C4-2B (cell line): ENCODE measurements at regions not wholly inside any gene's neighbourhood (a gene's known extent, or its start where the extent isn't known, plus 50 kb on each side); places are given as distances from the start of the nearest gene placed in this dataset.

Experiments
- CTCF ChIP-seq: fragments of 450-650 bp; conservative IDR thresholded peaks from 2 replicates; pipeline ENCODE4 v1.5.1; 2017; ENCODE audit warnings: mild to moderate bottlenecking
- ZFX ChIP-seq: fragments of 450-650 bp; IDR thresholded peaks from 2 replicates; pipeline ENCODE4 v1.6.1; 2017

GRCh38 chr12:42807766-42808165, 218.2 kb upstream of the PRICKLE1 start:
- TF ChIP-seq CTCF, result no peak
- no peak for TF ChIP-seq ZFX
